GM23338 (cell line): ENCODE measurements at regions not wholly inside any gene's neighbourhood (a gene's known extent, or its start where the extent isn't known, plus 50 kb on each side); places are given as distances from the start of the nearest gene placed in this dataset.

ENCODE experiments used
- CTCF ChIP-seq, 2 experiments: fragments of 200-600 bp in 1 of 2; sonication (generic) in 1 of 2; conservative IDR thresholded peaks; 2 replicates each; pipeline versions ENCODE4 v1.5.1 to v1.6.1; 2016 to 2017; ENCODE audit warnings: antibody characterized with exemption in 2 of 2, low read depth in 2 of 2, mild to moderate bottlenecking in 2 of 2, moderate library complexity in 1 of 2
- EZH2phosphoT487 ChIP-seq: fragments of 200-600 bp; sonication (generic); IDR thresholded peaks from one replicate; pipeline ENCODE4 v1.8.1; 2018; ENCODE audit warnings: antibody characterized with exemption; ENCODE audit not compliant: unreplicated experiment

- TF ChIP-seq EZH2phosphoT487 (no peak), CTCF (conservative IDR thresholded peaks at IDR 0.05; ENCODE audit: low read depth in 2 of 2) (no peak)
Measured at GRCh38 chr6:146990821-146991798, 213.1 kb upstream of the STXBP5 start.
